ENCODE measurements at regions not wholly inside any gene's neighbourhood (a gene's known extent, or its start where the extent isn't known, plus 50 kb on each side); places are given as distances from the start of the nearest gene placed in this dataset.

DNA sequence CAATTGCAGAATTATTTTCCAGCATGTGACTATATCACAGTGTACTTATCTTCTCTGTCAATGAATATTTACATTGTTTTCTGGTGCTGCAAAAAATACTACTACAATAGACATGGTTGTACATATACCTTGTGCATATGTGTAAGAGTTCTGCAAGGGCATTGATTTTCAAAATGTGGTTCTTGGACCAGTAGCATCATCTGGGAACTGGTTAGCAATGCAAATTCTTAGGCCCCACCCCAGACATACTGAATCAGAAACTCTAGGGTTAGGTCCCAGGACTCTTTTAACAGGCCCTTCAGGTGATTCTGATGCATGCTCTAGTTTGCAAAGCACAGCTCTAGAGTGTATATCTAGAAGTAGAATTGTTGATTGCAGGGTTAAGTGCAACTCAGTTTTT, 292.3 kb downstream of the ZNF621 start:
- H3K27ac ChIP-seq: no peak overlapping the region
- TF ChIP-seq, protein P1, sequence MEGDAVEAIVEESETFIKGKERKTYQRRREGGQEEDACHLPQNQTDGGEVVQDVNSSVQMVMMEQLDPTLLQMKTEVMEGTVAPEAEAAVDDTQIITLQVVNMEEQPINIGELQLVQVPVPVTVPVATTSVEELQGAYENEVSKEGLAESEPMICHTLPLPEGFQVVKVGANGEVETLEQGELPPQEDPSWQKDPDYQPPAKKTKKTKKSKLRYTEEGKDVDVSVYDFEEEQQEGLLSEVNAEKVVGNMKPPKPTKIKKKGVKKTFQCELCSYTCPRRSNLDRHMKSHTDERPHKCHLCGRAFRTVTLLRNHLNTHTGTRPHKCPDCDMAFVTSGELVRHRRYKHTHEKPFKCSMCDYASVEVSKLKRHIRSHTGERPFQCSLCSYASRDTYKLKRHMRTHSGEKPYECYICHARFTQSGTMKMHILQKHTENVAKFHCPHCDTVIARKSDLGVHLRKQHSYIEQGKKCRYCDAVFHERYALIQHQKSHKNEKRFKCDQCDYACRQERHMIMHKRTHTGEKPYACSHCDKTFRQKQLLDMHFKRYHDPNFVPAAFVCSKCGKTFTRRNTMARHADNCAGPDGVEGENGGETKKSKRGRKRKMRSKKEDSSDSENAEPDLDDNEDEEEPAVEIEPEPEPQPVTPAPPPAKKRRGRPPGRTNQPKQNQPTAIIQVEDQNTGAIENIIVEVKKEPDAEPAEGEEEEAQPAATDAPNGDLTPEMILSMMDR (IDR thresholded peaks at IDR 0.05): no peak
- no peak for TF ChIP-seq ZFX (IDR thresholded peaks at IDR 0.05; ENCODE audit: borderline replicate concordance)

DNA sequence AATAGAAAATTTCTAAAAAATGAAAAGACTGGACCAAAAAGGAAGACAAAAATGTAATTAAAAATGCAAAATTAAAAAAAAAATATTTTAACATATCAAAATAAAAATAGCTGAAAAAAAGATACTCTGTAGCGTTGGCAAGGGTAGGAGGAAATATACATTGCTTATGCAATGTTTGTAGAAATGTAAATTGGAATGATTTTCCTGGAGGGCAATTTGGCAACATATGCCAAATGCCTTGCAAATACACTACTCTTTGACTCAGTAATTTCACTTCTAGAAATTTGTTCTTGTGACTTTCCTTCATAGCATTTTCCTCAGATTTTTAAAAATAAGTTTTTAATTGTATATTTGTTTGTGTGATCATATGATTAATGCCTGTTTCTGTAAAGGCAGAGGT, 296.6 kb downstream of the ZNF621 start:
- TF ChIP-seq ZFX (IDR thresholded peaks at IDR 0.05; ENCODE audit: borderline replicate concordance): no peak
- TF ChIP-seq, protein P1 (IDR thresholded peaks at IDR 0.05): no peak
- H3K27ac ChIP-seq: no peak overlapping the region

- no peak overlapping the region for H3K27ac ChIP-seq
- TF ChIP-seq, protein P1 (IDR thresholded peaks at IDR 0.05): no peak
- no peak for TF ChIP-seq ZFX (IDR thresholded peaks at IDR 0.05; ENCODE audit: borderline replicate concordance)
These were observed 302.5 kb downstream of the ZNF621 start for GRCh38 chr3:40827226-40827625.

- TF ChIP-seq, protein P1 (IDR thresholded peaks at IDR 0.05): no peak
- no peak for TF ChIP-seq ZFX (IDR thresholded peaks at IDR 0.05; ENCODE audit: borderline replicate concordance)
- H3K27ac ChIP-seq: no peak overlapping the region
These were observed 303.4 kb downstream of the ZNF621 start for GRCh38 chr3:40827942-40828688.

- H3K27ac ChIP-seq: no peak overlapping the region
- TF ChIP-seq ZFX (IDR thresholded peaks at IDR 0.05; ENCODE audit: borderline replicate concordance): no peak
- TF ChIP-seq, protein P1 (IDR thresholded peaks at IDR 0.05): no peak
These were observed 304.1 kb downstream of the ZNF621 start for GRCh38 chr3:40828741-40829415.

- TF ChIP-seq, protein P1 (IDR thresholded peaks at IDR 0.05): no peak
- no peak for TF ChIP-seq ZFX (IDR thresholded peaks at IDR 0.05; ENCODE audit: borderline replicate concordance)
These were observed 305.1 kb downstream of the ZNF621 start for GRCh38 chr3:40829876-40830275.

GRCh38 chr3:40837300-40837699, 312.5 kb downstream of the ZNF621 start:
- no peak for TF ChIP-seq ZFX (IDR thresholded peaks at IDR 0.05; ENCODE audit: borderline replicate concordance)
- TF ChIP-seq, protein P1 (IDR thresholded peaks at IDR 0.05): no peak
- H3K27ac ChIP-seq: no peak overlapping the region

More at GRCh38 chr3:40829876-40830275, 305.1 kb downstream of the ZNF621 start:
- no peak overlapping the region for H3K27ac ChIP-seq
